GM21576 (cell line): ENCODE measurements at regions not wholly inside any gene's neighbourhood (a gene's known extent, or its start where the extent isn't known, plus 50 kb on each side); places are given as distances from the start of the nearest gene placed in this dataset.

Source experiments
- ATAC-seq: cut with Tn5 transposase; IDR thresholded peaks from one replicate; pipeline ENCODE4 v1.9.1; 2021; ENCODE audit warnings: mild to moderate bottlenecking, moderate library complexity; ENCODE audit not compliant: unreplicated experiment

GRCh38 chr7:15938115-15938514, 251.6 kb upstream of the MEOX2 start:
- no peak for ATAC-seq

GRCh38 chr7:15937571-15937970, 251.1 kb upstream of the MEOX2 start:
- ATAC-seq, result no peak

- ATAC-seq, result no peak
Measured at GRCh38 chr7:15936991-15937390, 250.5 kb upstream of the MEOX2 start.

- ATAC-seq, result no peak
Measured at GRCh38 chr7:15932318-15932717, 245.8 kb upstream of the MEOX2 start.

- ATAC-seq, result no peak
Measured at GRCh38 chr7:15929411-15929810, 242.9 kb upstream of the MEOX2 start.

GRCh38 chr7:15925608-15926007, 239.1 kb upstream of the MEOX2 start:
- ATAC-seq, result no peak

GRCh38 chr7:15924910-15925309, 238.4 kb upstream of the MEOX2 start:
- ATAC-seq, result no peak

GRCh38 chr7:15922002-15922401, 235.5 kb upstream of the MEOX2 start:
- no peak for ATAC-seq

GRCh38 chr7:15921576-15921975, 235.1 kb upstream of the MEOX2 start:
- ATAC-seq, result no peak

- ATAC-seq, result no peak
Measured at GRCh38 chr7:15920953-15921352, 234.5 kb upstream of the MEOX2 start.

GRCh38 chr7:15916681-15917380, 230.3 kb upstream of the MEOX2 start:
- no peak for ATAC-seq

GRCh38 chr7:15915686-15916293, 229.3 kb upstream of the MEOX2 start:
- ATAC-seq, result no peak

- ATAC-seq, result no peak
Measured at GRCh38 chr7:15914611-15915010, 228.1 kb upstream of the MEOX2 start.

GRCh38 chr7:15906436-15906835, 220.0 kb upstream of the MEOX2 start:
- no peak for ATAC-seq

GRCh38 chr7:15905251-15906040, 219.0 kb upstream of the MEOX2 start:
- no peak for ATAC-seq

GRCh38 chr7:15891151-15891881, 204.8 kb upstream of the MEOX2 start:
- ATAC-seq, result no peak

GRCh38 chr7:15889507-15889906, 203.0 kb upstream of the MEOX2 start:
- ATAC-seq, result no peak

- ATAC-seq, result no peak
Measured at GRCh38 chr7:15888090-15888489, 201.6 kb upstream of the MEOX2 start.

- ATAC-seq, result no peak
Measured at GRCh38 chr7:15886626-15887025, 200.1 kb upstream of the MEOX2 start.

GRCh38 chr7:15885678-15886077, 199.2 kb upstream of the MEOX2 start:
- no peak for ATAC-seq

GRCh38 chr7:15874774-15875173, 188.3 kb upstream of the MEOX2 start:
- no peak for ATAC-seq
